HepG2 (cell line): ENCODE measurements at regions not wholly inside any gene's neighbourhood (a gene's known extent, or its start where the extent isn't known, plus 50 kb on each side); places are given as distances from the start of the nearest gene placed in this dataset.
A peak's percentile ranks its signal among the peaks of the same experiment; 100 is the strongest.

Experiments
- ATRX ChIP-seq: sonication (generic); formaldehyde crosslinking; IDR thresholded peaks from 2 replicates; pipeline ENCODE4 v1.4.0; 2020; ENCODE audit warnings: missing genetic modification reagents, borderline replicate concordance
- CREB3 ChIP-seq: sonication (generic); formaldehyde crosslinking; IDR thresholded peaks from 2 replicates; pipeline ENCODE4 v1.5.0; 2020; ENCODE audit warnings: missing genetic modification reagents
- EP300 ChIP-seq, 3 experiments: sonication (generic) in 1 of 3; formaldehyde crosslinking in 1 of 3; IDR thresholded peaks; 2 replicates each; pipeline versions ENCODE4 v1.5.1 to v1.6.1; 2011 to 2020; ENCODE audit warnings: low read depth in 2 of 3, low read length in 2 of 3, borderline replicate concordance in 1 of 3, improper control_type of control experiment in 1 of 3, mild to moderate bottlenecking in 1 of 3, missing genetic modification reagents in 1 of 3, moderate library complexity in 1 of 3
- GMEB1 ChIP-seq: sonication (generic); formaldehyde crosslinking; IDR thresholded peaks from 2 replicates; pipeline ENCODE4 v1.5.1; 2020; ENCODE audit warnings: missing genetic modification reagents, mild to moderate bottlenecking, borderline replicate concordance
- JUN ChIP-seq: sonication (generic); formaldehyde crosslinking; IDR thresholded peaks from 2 replicates; pipeline ENCODE4 v1.4.0; 2020; ENCODE audit warnings: mild to moderate bottlenecking, missing genetic modification reagents
- MAFF ChIP-seq: IDR thresholded peaks from 2 replicates; pipeline ENCODE4 v1.6.1; 2011; ENCODE audit warnings: low read depth, low read length, improper control_type of control experiment
- NFE2L1 ChIP-seq: sonication (generic); formaldehyde crosslinking; IDR thresholded peaks from 2 replicates; pipeline ENCODE4 v1.4.0; 2020; ENCODE audit warnings: missing genetic modification reagents, mild to moderate bottlenecking, borderline replicate concordance
- PLSCR1 ChIP-seq: sonication (generic); formaldehyde crosslinking; IDR thresholded peaks from 2 replicates; pipeline ENCODE4 v1.5.0; 2020; ENCODE audit warnings: missing genetic modification reagents, mild to moderate bottlenecking, borderline replicate concordance
- RARA ChIP-seq: IDR thresholded peaks from 2 replicates; pipeline ENCODE4 v1.6.1; 2016; ENCODE audit warnings: missing genetic modification reagents, missing compliant biosample characterization
- RFX1 ChIP-seq: fragments of 450-650 bp; IDR thresholded peaks from 2 replicates; pipeline ENCODE4 v1.6.1; 2017
- SNAPC5 ChIP-seq: sonication (generic); formaldehyde crosslinking; IDR thresholded peaks from 2 replicates; pipeline ENCODE4 v1.8.1; 2023; ENCODE audit warnings: mild to moderate bottlenecking, missing genetic modification reagents, borderline replicate concordance
- TSC22D2 ChIP-seq: sonication (generic); formaldehyde crosslinking; IDR thresholded peaks from 2 replicates; pipeline ENCODE4 v1.5.1; 2020; ENCODE audit warnings: missing genetic modification reagents, mild to moderate bottlenecking, borderline replicate concordance
- ZBTB21 ChIP-seq: sonication (generic); formaldehyde crosslinking; IDR thresholded peaks from 2 replicates; pipeline ENCODE4 v1.4.0; 2020; ENCODE audit warnings: missing genetic modification reagents
- ZBTB8A ChIP-seq: sonication (generic); formaldehyde crosslinking; IDR thresholded peaks from 2 replicates; pipeline ENCODE4 v1.4.0; 2020; ENCODE audit warnings: mild to moderate bottlenecking, low read depth, missing genetic modification reagents, borderline replicate concordance
- ZFP36 ChIP-seq: fragments of 150-350 bp; IDR thresholded peaks from 2 replicates; pipeline ENCODE4 v1.6.1; 2018; ENCODE audit warnings: borderline replicate concordance, low read length, low read depth; ENCODE audit not compliant: partially characterized antibody
- ZFP37 ChIP-seq: sonication (generic); formaldehyde crosslinking; IDR thresholded peaks from 2 replicates; pipeline ENCODE4 v1.4.0; 2020; ENCODE audit warnings: missing genetic modification reagents, borderline replicate concordance
- ZMYM4 ChIP-seq: sonication (generic); formaldehyde crosslinking; IDR thresholded peaks from 2 replicates; pipeline ENCODE4 v1.8.1; 2023; ENCODE audit warnings: mild to moderate bottlenecking, missing genetic modification reagents
- ZNF207 ChIP-seq: fragments of 450-650 bp; IDR thresholded peaks from 2 replicates; pipeline ENCODE4 v1.6.1; 2016; ENCODE audit warnings: antibody characterized with exemption, borderline replicate concordance
- ZNF296 ChIP-seq: sonication (generic); formaldehyde crosslinking; conservative IDR thresholded peaks from 2 replicates; pipeline ENCODE4 v1.5.0; 2020; ENCODE audit warnings: mild to moderate bottlenecking, missing genetic modification reagents
- ZNF343 ChIP-seq: sonication (generic); formaldehyde crosslinking; IDR thresholded peaks from 2 replicates; pipeline ENCODE4 v1.4.0; 2020; ENCODE audit warnings: mild to moderate bottlenecking, missing genetic modification reagents
- ZNF383 ChIP-seq: sonication (generic); formaldehyde crosslinking; IDR thresholded peaks from 2 replicates; pipeline ENCODE4 v1.4.0; 2020; ENCODE audit warnings: missing genetic modification reagents, mild to moderate bottlenecking, borderline replicate concordance
- ZNF580 ChIP-seq: IDR thresholded peaks from 2 replicates; pipeline ENCODE4 v1.6.1; 2016; ENCODE audit warnings: low read depth, borderline replicate concordance
- ZNF737 ChIP-seq: sonication (generic); formaldehyde crosslinking; IDR thresholded peaks from 2 replicates; pipeline ENCODE4 v1.5.0; 2020; ENCODE audit warnings: missing genetic modification reagents, mild to moderate bottlenecking, borderline replicate concordance
- TF ChIP-seq, protein P1 (sequence below): sonication (generic); IDR thresholded peaks from 2 replicates; pipeline ENCODE4 v1.6.1; 2016; ENCODE audit warnings: low read depth, borderline replicate concordance
- TF ChIP-seq, protein P2 (sequence below): sonication (generic); formaldehyde crosslinking; IDR thresholded peaks from 2 replicates; pipeline ENCODE4 v1.4.0; 2020; ENCODE audit warnings: missing genetic modification reagents, borderline replicate concordance

GRCh38 chrX:20397587-20397986 lies 130.9 kb upstream of the RPS6KA3 start (continued):
- TF ChIP-seq GMEB1 (no peak), ZFP37 (CRISPR knock-in tag) (no peak), ZNF207 (no peak), ZNF580 (CRISPR knock-in tag) (0 out of 2 replicates have a peak, but pooled peaks have one; percentile 59), ATRX (CRISPR knock-in tag) (no peak), JUN (CRISPR knock-in tag) (no peak), ZNF343 (CRISPR knock-in tag) (no peak), ZNF383 (CRISPR knock-in tag) (no peak), PLSCR1 (no peak), EP300 (IDR thresholded peaks at IDR 0.05; ENCODE audit: low read depth in 2 of 2, low read length in 2 of 2) (peak in 1 of 2 experiments; percentile 83; a peak in 2 of 4 replicates), EP300 (CRISPR knock-in tag; IDR thresholded peaks at IDR 0.05; ENCODE audit: borderline replicate concordance) (peak; percentile 62; the same call in 1 of the 2 replicates), ZFP36 (no peak), ZBTB8A (CRISPR knock-in tag) (no peak), NFE2L1 (no peak), MAFF (no peak), TSC22D2 (no peak), ZNF737 (CRISPR knock-in tag) (no peak), ZNF296 (no peak), ZBTB21 (CRISPR knock-in tag) (no peak), ZMYM4 (CRISPR knock-in tag) (peak; percentile 73), RFX1 (no peak), SNAPC5 (CRISPR knock-in tag) (no peak), CREB3 (CRISPR knock-in tag) (no peak), RARA (CRISPR knock-in tag) (peak; percentile 68)
- TF ChIP-seq, protein P1, sequence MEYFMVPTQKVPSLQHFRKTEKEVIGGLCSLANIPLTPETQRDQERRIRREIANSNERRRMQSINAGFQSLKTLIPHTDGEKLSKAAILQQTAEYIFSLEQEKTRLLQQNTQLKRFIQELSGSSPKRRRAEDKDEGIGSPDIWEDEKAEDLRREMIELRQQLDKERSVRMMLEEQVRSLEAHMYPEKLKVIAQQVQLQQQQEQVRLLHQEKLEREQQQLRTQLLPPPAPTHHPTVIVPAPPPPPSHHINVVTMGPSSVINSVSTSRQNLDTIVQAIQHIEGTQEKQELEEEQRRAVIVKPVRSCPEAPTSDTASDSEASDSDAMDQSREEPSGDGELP = peak; percentile 63; the same call in 1 of the 2 replicates
- TF ChIP-seq, protein P2, sequence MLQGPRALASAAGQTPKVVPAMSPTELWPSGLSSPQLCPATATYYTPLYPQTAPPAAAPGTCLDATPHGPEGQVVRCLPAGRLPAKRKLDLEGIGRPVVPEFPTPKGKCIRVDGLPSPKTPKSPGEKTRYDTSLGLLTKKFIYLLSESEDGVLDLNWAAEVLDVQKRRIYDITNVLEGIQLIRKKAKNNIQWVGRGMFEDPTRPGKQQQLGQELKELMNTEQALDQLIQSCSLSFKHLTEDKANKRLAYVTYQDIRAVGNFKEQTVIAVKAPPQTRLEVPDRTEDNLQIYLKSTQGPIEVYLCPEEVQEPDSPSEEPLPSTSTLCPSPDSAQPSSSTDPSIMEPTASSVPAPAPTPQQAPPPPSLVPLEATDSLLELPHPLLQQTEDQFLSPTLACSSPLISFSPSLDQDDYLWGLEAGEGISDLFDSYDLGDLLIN (CRISPR knock-in tag) = no peak
